Activated T-helper 17 cell treated with anti-CD3 and anti-CD28 coated beads, Interleukin-2, amount 50 U/mL, for 72 hours (primary cell): ENCODE measurements at regions not wholly inside any gene's neighbourhood (a gene's known extent, or its start where the extent isn't known, plus 50 kb on each side); places are given as distances from the start of the nearest gene placed in this dataset.

Experiments used
- ATAC-seq: fragments of 150-1000 bp; cut with Tn5 transposase; replicated peaks from 2 replicates; pipeline ENCODE4 v1.10.0; 2021; ENCODE audit warnings: mild to moderate bottlenecking, moderate library complexity
- H3K27ac Mint-ChIP-seq: one replicate; pipeline ENCODE4 v1.8.0; 2022; ENCODE audit warnings: mixed read lengths
- H3K27me3 Mint-ChIP-seq: one replicate; pipeline ENCODE4 v1.8.0; 2022; ENCODE audit warnings: mixed read lengths
- H3K36me3 Mint-ChIP-seq: one replicate; pipeline ENCODE4 v1.8.0; 2022; ENCODE audit warnings: low read depth, mild to moderate bottlenecking, mixed read lengths
- H3K4me1 Mint-ChIP-seq: one replicate; pipeline ENCODE4 v1.8.0; 2022; ENCODE audit warnings: mixed read lengths
- H3K4me3 Mint-ChIP-seq: one replicate; pipeline ENCODE4 v1.8.0; 2022; ENCODE audit warnings: mild to moderate bottlenecking, mixed read lengths
- H3K9me3 Mint-ChIP-seq: one replicate; pipeline ENCODE4 v1.8.0; 2022; ENCODE audit warnings: mixed read lengths

- Mint-ChIP-seq H3K27me3 (peaks cover 27% of the 10 kb centered on the region), H3K27ac (no peak overlapping the region), H3K4me3 (no peak overlapping the region), H3K36me3 (no peaks in the 10 kb centered on the region), H3K4me1 (no peaks in the 10 kb centered on the region), H3K9me3 (no peaks in the 10 kb centered on the region)
- no peak for ATAC-seq
Measured at GRCh38 chr1:209046058-209046417, 537.5 kb upstream of the CAMK1G start.

GRCh38 chr1:209046935-209047334, 536.6 kb upstream of the CAMK1G start:
- Mint-ChIP-seq H3K27ac (no peak overlapping the region), H3K9me3 (no peaks in the 10 kb centered on the region), H3K36me3 (no peaks in the 10 kb centered on the region), H3K4me3 (no peak overlapping the region), H3K27me3 (peaks cover 27% of the 10 kb centered on the region), H3K4me1 (no peaks in the 10 kb centered on the region)
- ATAC-seq: no peak

- Mint-ChIP-seq H3K4me3 (no peak overlapping the region), H3K27ac (no peak overlapping the region), H3K4me1 (no peaks in the 10 kb centered on the region), H3K36me3 (no peaks in the 10 kb centered on the region), H3K27me3 (peaks cover 19% of the 10 kb centered on the region), H3K9me3 (peaks cover 3% of the 10 kb centered on the region)
- ATAC-seq: no peak
Measured at GRCh38 chr1:209048941-209049669, 534.4 kb upstream of the CAMK1G start.

GRCh38 chr1:209051570-209051969, 531.9 kb upstream of the CAMK1G start:
- peaks cover 3% of the 10 kb centered on the region for H3K9me3 Mint-ChIP-seq
- H3K36me3 Mint-ChIP-seq: no peaks in the 10 kb centered on the region
- ATAC-seq: no peak
- no peak overlapping the region for H3K4me3 Mint-ChIP-seq
- H3K27me3 Mint-ChIP-seq: peaks cover 9% of the 10 kb centered on the region
- no peak overlapping the region for H3K27ac Mint-ChIP-seq
- H3K4me1 Mint-ChIP-seq: no peaks in the 10 kb centered on the region

- H3K27ac Mint-ChIP-seq: no peak overlapping the region
- peaks cover 3% of the 10 kb centered on the region for H3K9me3 Mint-ChIP-seq
- no peaks in the 10 kb centered on the region for H3K36me3 Mint-ChIP-seq
- H3K4me3 Mint-ChIP-seq: no peak overlapping the region
- H3K27me3 Mint-ChIP-seq: peaks cover 9% of the 10 kb centered on the region
- H3K4me1 Mint-ChIP-seq: no peaks in the 10 kb centered on the region
- no peak for ATAC-seq
Measured at GRCh38 chr1:209053587-209053986, 529.9 kb upstream of the CAMK1G start.

GRCh38 chr1:209057083-209057482, 526.4 kb upstream of the CAMK1G start:
- no peaks in the 10 kb centered on the region for H3K4me1 Mint-ChIP-seq
- H3K27ac Mint-ChIP-seq: no peak overlapping the region
- H3K4me3 Mint-ChIP-seq: no peak overlapping the region
- peaks cover 3% of the 10 kb centered on the region for H3K27me3 Mint-ChIP-seq
- peaks cover 3% of the 10 kb centered on the region for H3K9me3 Mint-ChIP-seq
- H3K36me3 Mint-ChIP-seq: no peaks in the 10 kb centered on the region
- ATAC-seq: no peak

GRCh38 chr1:209057901-209058300, 525.6 kb upstream of the CAMK1G start:
- Mint-ChIP-seq H3K27me3 (peaks cover 3% of the 10 kb centered on the region), H3K4me3 (no peak overlapping the region), H3K4me1 (no peaks in the 10 kb centered on the region), H3K36me3 (no peaks in the 10 kb centered on the region), H3K9me3 (no peaks in the 10 kb centered on the region), H3K27ac (no peak overlapping the region)
- ATAC-seq: no peak

GRCh38 chr1:209059376-209059775, 524.1 kb upstream of the CAMK1G start:
- ATAC-seq: no peak
- no peak overlapping the region for H3K27ac Mint-ChIP-seq
- H3K36me3 Mint-ChIP-seq: no peaks in the 10 kb centered on the region
- H3K4me3 Mint-ChIP-seq: no peak overlapping the region
- no peaks in the 10 kb centered on the region for H3K9me3 Mint-ChIP-seq
- H3K4me1 Mint-ChIP-seq: no peaks in the 10 kb centered on the region
- H3K27me3 Mint-ChIP-seq: peaks cover 3% of the 10 kb centered on the region

GRCh38 chr1:209059981-209060380, 523.5 kb upstream of the CAMK1G start:
- Mint-ChIP-seq H3K27ac (no peak overlapping the region), H3K4me1 (no peaks in the 10 kb centered on the region), H3K9me3 (no peaks in the 10 kb centered on the region), H3K36me3 (no peaks in the 10 kb centered on the region), H3K4me3 (no peak overlapping the region), H3K27me3 (peaks cover 3% of the 10 kb centered on the region)
- ATAC-seq: no peak

GRCh38 chr1:209062081-209062620, 521.4 kb upstream of the CAMK1G start:
- Mint-ChIP-seq H3K27me3 (peaks cover 11% of the 10 kb centered on the region), H3K4me1 (no peaks in the 10 kb centered on the region), H3K27ac (no peak overlapping the region), H3K36me3 (no peaks in the 10 kb centered on the region), H3K9me3 (no peaks in the 10 kb centered on the region), H3K4me3 (no peak overlapping the region)
- ATAC-seq: no peak

- H3K4me1 Mint-ChIP-seq: no peaks in the 10 kb centered on the region
- H3K27ac Mint-ChIP-seq: no peak overlapping the region
- no peaks in the 10 kb centered on the region for H3K9me3 Mint-ChIP-seq
- H3K36me3 Mint-ChIP-seq: no peaks in the 10 kb centered on the region
- no peak overlapping the region for H3K4me3 Mint-ChIP-seq
- H3K27me3 Mint-ChIP-seq: peaks cover 11% of the 10 kb centered on the region
- ATAC-seq: no peak
Measured at GRCh38 chr1:209062863-209063262, 520.7 kb upstream of the CAMK1G start.

- Mint-ChIP-seq H3K9me3 (no peaks in the 10 kb centered on the region), H3K4me3 (no peak overlapping the region), H3K27ac (no peak overlapping the region), H3K36me3 (no peaks in the 10 kb centered on the region), H3K27me3 (peaks cover 11% of the 10 kb centered on the region), H3K4me1 (no peaks in the 10 kb centered on the region)
- no peak for ATAC-seq
Measured at GRCh38 chr1:209063767-209064659, 519.5 kb upstream of the CAMK1G start.

- ATAC-seq: no peak
- H3K9me3 Mint-ChIP-seq: no peaks in the 10 kb centered on the region
- no peaks in the 10 kb centered on the region for H3K36me3 Mint-ChIP-seq
- H3K4me3 Mint-ChIP-seq: no peak overlapping the region
- no peaks in the 10 kb centered on the region for H3K4me1 Mint-ChIP-seq
- no peak overlapping the region for H3K27ac Mint-ChIP-seq
- peaks cover 8% of the 10 kb centered on the region for H3K27me3 Mint-ChIP-seq
Measured at GRCh38 chr1:209064850-209065706, 518.4 kb upstream of the CAMK1G start.

GRCh38 chr1:209072481-209072880, 511.0 kb upstream of the CAMK1G start:
- H3K4me1 Mint-ChIP-seq: no peaks in the 10 kb centered on the region
- H3K4me3 Mint-ChIP-seq: no peak overlapping the region
- no peak for ATAC-seq
- no peaks in the 10 kb centered on the region for H3K36me3 Mint-ChIP-seq
- no peak overlapping the region for H3K27ac Mint-ChIP-seq
- H3K9me3 Mint-ChIP-seq: no peaks in the 10 kb centered on the region
- no peaks in the 10 kb centered on the region for H3K27me3 Mint-ChIP-seq
